Stimulated activated CD8-positive, alpha-beta memory T cell treated with anti-CD3 and anti-CD28 coated beads, Interleukin-7, amount 100 ng/mL, for 24 hours (primary cell): ENCODE measurements at regions not wholly inside any gene's neighbourhood (a gene's known extent, or its start where the extent isn't known, plus 50 kb on each side); places are given as distances from the start of the nearest gene placed in this dataset.

Experiments
- DNase-seq: peaks from one replicate; pipeline ENCODE4 v3.0.0-alpha.2; 2020; ENCODE audit warnings: low read depth

- no peak for DNase-seq
These were observed 686.9 kb upstream of the CITED2 start for GRCh38 chr6:140061110-140062042.

GRCh38 chr6:140059947-140060346 lies 685.5 kb upstream of the CITED2 start:
- DNase-seq: no peak

- no peak for DNase-seq
These were observed 684.4 kb upstream of the CITED2 start for GRCh38 chr6:140058863-140059262.

- DNase-seq: no peak
These were observed 678.6 kb upstream of the CITED2 start for GRCh38 chr6:140052736-140053729.

- DNase-seq: no peak
These were observed 677.4 kb upstream of the CITED2 start for GRCh38 chr6:140051521-140052512.

- no peak for DNase-seq
These were observed 675.9 kb upstream of the CITED2 start for GRCh38 chr6:140050101-140050995.

GRCh38 chr6:140049251-140049650 lies 674.8 kb upstream of the CITED2 start:
- no peak for DNase-seq

GRCh38 chr6:140048202-140048790 lies 673.8 kb upstream of the CITED2 start:
- no peak for DNase-seq

- DNase-seq: no peak
These were observed 672.9 kb upstream of the CITED2 start for GRCh38 chr6:140047321-140047720.

- DNase-seq: no peak
These were observed 671.7 kb upstream of the CITED2 start for GRCh38 chr6:140046016-140046632.

- DNase-seq: no peak
These were observed 670.7 kb upstream of the CITED2 start for GRCh38 chr6:140045116-140045515.

- DNase-seq: no peak
These were observed 670.2 kb upstream of the CITED2 start for GRCh38 chr6:140044626-140045025.

GRCh38 chr6:140043762-140044378 lies 669.4 kb upstream of the CITED2 start:
- DNase-seq: no peak

- DNase-seq: no peak
These were observed 668.9 kb upstream of the CITED2 start for GRCh38 chr6:140043357-140043756.

- no peak for DNase-seq
These were observed 667.3 kb upstream of the CITED2 start for GRCh38 chr6:140041571-140042332.

- no peak for DNase-seq
These were observed 666.6 kb upstream of the CITED2 start for GRCh38 chr6:140041056-140041455.

GRCh38 chr6:140040396-140040795 lies 665.9 kb upstream of the CITED2 start:
- DNase-seq: no peak

- DNase-seq: no peak
These were observed 664.9 kb upstream of the CITED2 start for GRCh38 chr6:140039364-140039763.
